ENCODE measurements at regions not wholly inside any gene's neighbourhood (a gene's known extent, or its start where the extent isn't known, plus 50 kb on each side); places are given as distances from the start of the nearest gene placed in this dataset.
"Not testable (repeated sequence)": the region's sequence is repeated elsewhere in the genome, so short reads cannot be mapped to it uniquely, and the experiment has no call there.

- DNase-seq (ENCODE audit: extremely low read depth, low read depth), result not testable (repeated sequence)
Measured at GRCh38 chr4:183044924-183045640, 54.0 kb upstream of the WWC2 start.

GRCh38 chr4:183038436-183038835 is 60.6 kb upstream of the WWC2 start:
- no peak for DNase-seq (ENCODE audit: extremely low read depth, low read depth)
- TF ChIP-seq CTCF (IDR thresholded peaks at IDR 0.05; ENCODE audit: low read depth, low read length), result no peak

GRCh38 chr4:183035726-183036415 is 63.2 kb upstream of the WWC2 start:
- TF ChIP-seq CTCF (IDR thresholded peaks at IDR 0.05; ENCODE audit: low read depth, low read length), result no peak

GRCh38 chr4:183035256-183035655 is 63.8 kb upstream of the WWC2 start:
- DNase-seq (ENCODE audit: extremely low read depth, low read depth), result no peak
- TF ChIP-seq CTCF (IDR thresholded peaks at IDR 0.05; ENCODE audit: low read depth, low read length), result no peak

More at GRCh38 chr4:183035726-183036415, 63.2 kb upstream of the WWC2 start:
- no peak for DNase-seq (ENCODE audit: extremely low read depth, low read depth)

GRCh38 chr4:183030823-183031222 is 68.2 kb upstream of the WWC2 start:
- TF ChIP-seq CTCF (IDR thresholded peaks at IDR 0.05; ENCODE audit: low read depth, low read length), result no peak
- no peak for DNase-seq (ENCODE audit: extremely low read depth, low read depth)

GRCh38 chr4:183030309-183030708 is 68.7 kb upstream of the WWC2 start:
- TF ChIP-seq CTCF (IDR thresholded peaks at IDR 0.05; ENCODE audit: low read depth, low read length), result no peak
- no peak for DNase-seq (ENCODE audit: extremely low read depth, low read depth)

- TF ChIP-seq CTCF (IDR thresholded peaks at IDR 0.05; ENCODE audit: low read depth, low read length), result no peak
- no peak for DNase-seq (ENCODE audit: extremely low read depth, low read depth)
Measured at GRCh38 chr4:183029365-183029764, 69.7 kb upstream of the WWC2 start.

Measured in AG09319 (cell line).